DND-41 (cell line): ENCODE measurements at regions not wholly inside any gene's neighbourhood (a gene's known extent, or its start where the extent isn't known, plus 50 kb on each side); places are given as distances from the start of the nearest gene placed in this dataset.

ENCODE experiments used
- ATAC-seq: fragments of 200-7000 bp; cut with Tn5 transposase; 3 replicates; pipeline ENCODE4 v1.9.1; 2021; ENCODE audit warnings: low read depth; ENCODE audit not compliant: insufficient read depth
- DNase-seq: peaks from one replicate; pipeline ENCODE4 v3.0.0-alpha.2; 2020
- H2AFZ ChIP-seq: 2 replicates; pipeline ENCODE4 v1.6.0; 2012; ENCODE audit warnings: low read depth, low read length
- H3K27ac ChIP-seq: 2 replicates; pipeline ENCODE4 v1.5.1; 2012; ENCODE audit warnings: low read length, inconsistent platforms
- H3K27me3 ChIP-seq: fragments of 200-600 bp; sonication (generic); 2 replicates; pipeline ENCODE4 v1.6.0; 2012; ENCODE audit warnings: low read length, mild to moderate bottlenecking, inconsistent platforms; ENCODE audit not compliant: insufficient read depth, poor library complexity
- H3K36me3 ChIP-seq: 2 replicates; pipeline ENCODE4 v1.5.1; 2012; ENCODE audit warnings: low read length, inconsistent platforms; ENCODE audit not compliant: insufficient read depth
- H3K4me1 ChIP-seq: 2 replicates; pipeline ENCODE4 v1.5.1; 2012; ENCODE audit warnings: mild to moderate bottlenecking, low read length; ENCODE audit not compliant: insufficient read depth
- H3K4me2 ChIP-seq: 2 replicates; pipeline ENCODE4 v1.6.0; 2012; ENCODE audit warnings: mild to moderate bottlenecking, moderate library complexity, low read length, inconsistent platforms; ENCODE audit not compliant: insufficient read depth
- H3K4me3 ChIP-seq, 2 experiments: fragments of 200-600 bp in 1 of 2; shearing (Covaris generic) in 1 of 2; 2 replicates each; pipeline ENCODE4 v1.5.1; 2012 to 2016; ENCODE audit warnings: inconsistent platforms in 2 of 2, low read length in 2 of 2, mild to moderate bottlenecking in 2 of 2, low read depth in 1 of 2, moderate library complexity in 1 of 2
- H3K79me2 ChIP-seq: 2 replicates; pipeline ENCODE4 v1.6.0; 2012; ENCODE audit warnings: low read length, inconsistent platforms; ENCODE audit not compliant: insufficient read depth
- H3K9ac ChIP-seq: 2 replicates; pipeline ENCODE4 v1.6.0; 2012; ENCODE audit warnings: low read depth, mild to moderate bottlenecking, inconsistent platforms, low read length, moderate library complexity
- H3K9me3 ChIP-seq: 2 replicates; pipeline ENCODE4 v1.5.1; 2012; ENCODE audit warnings: low read length, moderate library complexity, mild to moderate bottlenecking, inconsistent platforms; ENCODE audit not compliant: insufficient read depth, severe bottlenecking
- H4K20me1 ChIP-seq: 2 replicates; pipeline ENCODE4 v1.6.0; 2012; ENCODE audit warnings: low read length; ENCODE audit not compliant: insufficient read depth
- CTCF ChIP-seq: IDR thresholded peaks from 2 replicates; pipeline ENCODE4 v1.5.1; 2012; ENCODE audit warnings: borderline replicate concordance, low read length, moderate library complexity, mild to moderate bottlenecking; ENCODE audit not compliant: poor library complexity, severe bottlenecking; ENCODE audit errors: extremely low read depth
- EZH2 ChIP-seq: IDR thresholded peaks from 3 replicates; pipeline ENCODE4 v1.6.1; 2012; ENCODE audit warnings: borderline replicate concordance, low read depth, mild to moderate bottlenecking, moderate library complexity, low read length, inconsistent platforms; ENCODE audit not compliant: severe bottlenecking

GRCh38 chr5:103894882-103895281, 332.3 kb upstream of the NUDT12 start:
- H3K9me3 ChIP-seq, result no peaks in the 10 kb centered on the region
- no peak for ATAC-seq
- H3K9ac ChIP-seq, result no peak overlapping the region
- no peaks in the 10 kb centered on the region for H4K20me1 ChIP-seq
- no peak overlapping the region for H3K4me3 ChIP-seq
- no peaks in the 10 kb centered on the region for H3K4me1 ChIP-seq
- H2AFZ ChIP-seq, result no peak overlapping the region
- no peak for DNase-seq
- no peaks in the 10 kb centered on the region for H3K36me3 ChIP-seq
- H3K4me2 ChIP-seq, result no peak overlapping the region
- H3K27ac ChIP-seq, result no peak overlapping the region
- no peaks in the 10 kb centered on the region for H3K27me3 ChIP-seq
- H3K79me2 ChIP-seq, result no peaks in the 10 kb centered on the region
- TF ChIP-seq CTCF (no peak), EZH2 (no peak)

- Histone ChIP-seq H3K27ac (no peak overlapping the region), H3K4me3 (no peak overlapping the region), H3K79me2 (no peaks in the 10 kb centered on the region), H4K20me1 (no peaks in the 10 kb centered on the region), H3K9me3 (no peaks in the 10 kb centered on the region), H3K27me3 (no peaks in the 10 kb centered on the region), H3K4me1 (no peaks in the 10 kb centered on the region), H3K9ac (no peak overlapping the region), H3K4me2 (no peak overlapping the region), H3K36me3 (no peaks in the 10 kb centered on the region), H2AFZ (no peak overlapping the region)
- ATAC-seq, result no peak
- TF ChIP-seq EZH2, result no peak
- TF ChIP-seq CTCF, result no peak
- no peak for DNase-seq
These were observed 328.6 kb upstream of the NUDT12 start for GRCh38 chr5:103891151-103891550.

- TF ChIP-seq CTCF (no peak), EZH2 (no peak)
- Histone ChIP-seq H4K20me1 (no peaks in the 10 kb centered on the region), H3K9me3 (no peaks in the 10 kb centered on the region), H3K79me2 (no peaks in the 10 kb centered on the region), H3K27ac (no peak overlapping the region), H3K4me2 (no peak overlapping the region), H2AFZ (no peak overlapping the region), H3K4me1 (no peaks in the 10 kb centered on the region), H3K36me3 (no peaks in the 10 kb centered on the region), H3K4me3 (no peak overlapping the region), H3K9ac (no peak overlapping the region), H3K27me3 (no peaks in the 10 kb centered on the region)
- DNase-seq, result no peak
- no peak for ATAC-seq
These were observed 327.7 kb upstream of the NUDT12 start for GRCh38 chr5:103890313-103890712.
